ENCODE measurements at regions not wholly inside any gene's neighbourhood (a gene's known extent, or its start where the extent isn't known, plus 50 kb on each side); places are given as distances from the start of the nearest gene placed in this dataset.

DNA sequence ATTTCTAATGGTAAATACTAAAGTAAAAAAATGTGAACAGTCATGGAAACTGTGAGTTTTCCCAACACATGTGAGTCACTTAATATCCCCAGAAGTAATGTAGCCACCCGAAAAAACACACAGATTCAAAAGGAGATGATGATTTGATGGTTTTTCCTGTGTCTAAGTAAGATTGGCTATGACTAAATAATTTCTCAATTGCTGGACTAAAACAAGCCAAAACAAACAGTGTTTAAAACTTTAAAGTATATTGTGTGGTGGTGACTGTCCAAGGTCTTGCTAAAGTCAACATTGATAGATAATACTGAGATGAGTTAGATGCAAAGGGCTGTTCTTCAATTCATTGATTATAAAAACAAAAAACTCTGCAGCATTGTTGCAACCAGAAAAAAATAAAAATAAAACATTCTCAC, 89.6 kb upstream of the SOX5 start (continued):
- TF ChIP-seq ZNF33A (CRISPR knock-in tag; IDR thresholded peaks at IDR 0.05; ENCODE audit: borderline replicate concordance) (no peak), TBL1XR1 (IDR thresholded peaks at IDR 0.05; ENCODE audit: borderline replicate concordance, low read length, partially characterized antibody) (peak; percentile 49), ETV5 (CRISPR knock-in tag; IDR thresholded peaks at IDR 0.05; ENCODE audit: borderline replicate concordance) (peak; percentile 29; the same call in 1 of the 2 replicates), SAP130 (CRISPR knock-in tag; IDR thresholded peaks at IDR 0.05; ENCODE audit: low read depth) (peak; percentile 66), ZNF335 (CRISPR knock-in tag; IDR thresholded peaks at IDR 0.05) (0 out of 2 replicates have a peak, but pooled peaks have one; percentile 51), ELF3 (CRISPR knock-in tag; IDR thresholded peaks at IDR 0.05) (peak; percentile 42; the same call in 1 of the 2 replicates), HOXD1 (CRISPR knock-in tag; IDR thresholded peaks at IDR 0.05) (0 out of 2 replicates have a peak, but pooled peaks have one; percentile 44), MBD4 (IDR thresholded peaks at IDR 0.05; ENCODE audit: borderline replicate concordance, low read length) (peak; percentile 90; the same call in 1 of the 2 replicates), ZNF138 (CRISPR knock-in tag; IDR thresholded peaks at IDR 0.05; ENCODE audit: low read depth) (no peak), NCOR1 (IDR thresholded peaks at IDR 0.05; ENCODE audit: borderline replicate concordance, low read length) (peak; percentile 77; the same call in 1 of the 2 replicates), ZNF354B (CRISPR knock-in tag; IDR thresholded peaks at IDR 0.05) (no peak), NKX3-1 (CRISPR knock-in tag; IDR thresholded peaks at IDR 0.05) (no peak), MED13 (CRISPR knock-in tag; IDR thresholded peaks at IDR 0.05) (peak; percentile 83; the same call in 1 of the 2 replicates), KDM6A (CRISPR knock-in tag; IDR thresholded peaks at IDR 0.05; ENCODE audit: low read depth) (peak; percentile 59), ZNF773 (CRISPR knock-in tag; IDR thresholded peaks at IDR 0.05; ENCODE audit: borderline replicate concordance) (no peak), RAD51 (IDR thresholded peaks at IDR 0.05; ENCODE audit: borderline replicate concordance) (no peak), FOXJ3 (CRISPR knock-in tag; IDR thresholded peaks at IDR 0.05; ENCODE audit: borderline replicate concordance) (peak; percentile 82; the same call in 1 of the 2 replicates), NFIC (IDR thresholded peaks at IDR 0.05; ENCODE audit: low read length) (peak; percentile 94), HNF4G (IDR thresholded peaks at IDR 0.05; ENCODE audit: borderline replicate concordance, low read depth, low read length) (0 out of 2 replicates have a peak, but pooled peaks have one; percentile 17), HNF4G (CRISPR knock-in tag; IDR thresholded peaks at IDR 0.05; ENCODE audit: borderline replicate concordance, low read depth) (no peak), STAT5B (CRISPR knock-in tag; IDR thresholded peaks at IDR 0.05) (no peak), SMAD3 (CRISPR knock-in tag; IDR thresholded peaks at IDR 0.05) (peak; percentile 43; the same call in 1 of the 2 replicates), FOXP1 (IDR thresholded peaks at IDR 0.05) (no peak), FOXP1 (CRISPR knock-in tag; IDR thresholded peaks at IDR 0.05) (peak; percentile 91), ASH2L (IDR thresholded peaks at IDR 0.05; ENCODE audit: insufficient read length, low read depth, low read length) (peak; percentile 38), ZNF776 (CRISPR knock-in tag; IDR thresholded peaks at IDR 0.05) (no peak), XRCC5 (optimal IDR thresholded peaks at IDR 0.05; ENCODE audit: low read length) (no peak), PPARG (CRISPR knock-in tag; conservative IDR thresholded peaks at IDR 0.05) (0 out of 2 replicates have a peak, but pooled peaks have one; percentile 23), FOXA1 (IDR thresholded peaks at IDR 0.05) (peak; percentile 82), FOXA1 (CRISPR knock-in tag; IDR thresholded peaks at IDR 0.05) (peak; percentile 91), AHR (CRISPR knock-in tag; IDR thresholded peaks at IDR 0.05) (no peak), ZNF816 (CRISPR knock-in tag; IDR thresholded peaks at IDR 0.05; ENCODE audit: borderline replicate concordance) (no peak), ISL2 (CRISPR knock-in tag; IDR thresholded peaks at IDR 0.05) (peak; percentile 93), MIER3 (CRISPR knock-in tag; IDR thresholded peaks at IDR 0.05; ENCODE audit: borderline replicate concordance) (peak; percentile 84; the same call in 1 of the 2 replicates), NCOA2 (CRISPR knock-in tag; IDR thresholded peaks at IDR 0.05) (peak; percentile 93)
- TF ChIP-seq, protein P1, sequence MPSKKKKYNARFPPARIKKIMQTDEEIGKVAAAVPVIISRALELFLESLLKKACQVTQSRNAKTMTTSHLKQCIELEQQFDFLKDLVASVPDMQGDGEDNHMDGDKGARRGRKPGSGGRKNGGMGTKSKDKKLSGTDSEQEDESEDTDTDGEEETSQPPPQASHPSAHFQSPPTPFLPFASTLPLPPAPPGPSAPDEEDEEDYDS (CRISPR knock-in tag; IDR thresholded peaks at IDR 0.05): peak; percentile 36; the same call in 1 of the 2 replicates
- TF ChIP-seq, protein P2, sequence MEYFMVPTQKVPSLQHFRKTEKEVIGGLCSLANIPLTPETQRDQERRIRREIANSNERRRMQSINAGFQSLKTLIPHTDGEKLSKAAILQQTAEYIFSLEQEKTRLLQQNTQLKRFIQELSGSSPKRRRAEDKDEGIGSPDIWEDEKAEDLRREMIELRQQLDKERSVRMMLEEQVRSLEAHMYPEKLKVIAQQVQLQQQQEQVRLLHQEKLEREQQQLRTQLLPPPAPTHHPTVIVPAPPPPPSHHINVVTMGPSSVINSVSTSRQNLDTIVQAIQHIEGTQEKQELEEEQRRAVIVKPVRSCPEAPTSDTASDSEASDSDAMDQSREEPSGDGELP (IDR thresholded peaks at IDR 0.05; ENCODE audit: borderline replicate concordance, low read depth): peak; percentile 21; the same call in 1 of the 2 replicates

Measured in HepG2 (cell line).